ENCODE measurements at regions not wholly inside any gene's neighbourhood (a gene's known extent, or its start where the extent isn't known, plus 50 kb on each side); places are given as distances from the start of the nearest gene placed in this dataset.

GRCh38 chr6:126904176-126904575 lies 214.3 kb upstream of the RSPO3 start:
- TF ChIP-seq USF1 (IDR thresholded peaks at IDR 0.05; ENCODE audit: borderline replicate concordance, extremely low read length, insufficient read depth, low read depth, low read length) (no peak), RB1 (IDR thresholded peaks at IDR 0.05; ENCODE audit: borderline replicate concordance) (no peak), POLR2A (IDR thresholded peaks at IDR 0.05; ENCODE audit: low read depth, low read length) (no peak), STAT3 (IDR thresholded peaks at IDR 0.05; ENCODE audit: low read depth, low read length) (no peak), NBN (IDR thresholded peaks at IDR 0.05) (no peak)
- TF ChIP-seq, protein P1, sequence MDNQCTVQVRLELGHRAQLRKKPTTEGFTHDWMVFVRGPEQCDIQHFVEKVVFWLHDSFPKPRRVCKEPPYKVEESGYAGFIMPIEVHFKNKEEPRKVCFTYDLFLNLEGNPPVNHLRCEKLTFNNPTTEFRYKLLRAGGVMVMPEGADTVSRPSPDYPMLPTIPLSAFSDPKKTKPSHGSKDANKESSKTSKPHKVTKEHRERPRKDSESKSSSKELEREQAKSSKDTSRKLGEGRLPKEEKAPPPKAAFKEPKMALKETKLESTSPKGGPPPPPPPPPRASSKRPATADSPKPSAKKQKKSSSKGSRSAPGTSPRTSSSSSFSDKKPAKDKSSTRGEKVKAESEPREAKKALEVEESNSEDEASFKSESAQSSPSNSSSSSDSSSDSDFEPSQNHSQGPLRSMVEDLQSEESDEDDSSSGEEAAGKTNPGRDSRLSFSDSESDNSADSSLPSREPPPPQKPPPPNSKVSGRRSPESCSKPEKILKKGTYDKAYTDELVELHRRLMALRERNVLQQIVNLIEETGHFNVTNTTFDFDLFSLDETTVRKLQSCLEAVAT (IDR thresholded peaks at IDR 0.05), result no peak

Data from GM12878 (cell line).